Liver (tissue), 8 donors: ENCODE measurements at regions not wholly inside any gene's neighbourhood (a gene's known extent, or its start where the extent isn't known, plus 50 kb on each side); places are given as distances from the start of the nearest gene placed in this dataset.

ENCODE experiments used
- DNase-seq: peaks from one replicate; pipeline ENCODE4 v3.0.0-alpha.2; 2017; ENCODE audit warnings: low spot score
- H3K27ac ChIP-seq, 2 donors: one replicate each; pipeline ENCODE4 v1.7.0; 2013; ENCODE audit warnings: inconsistent platforms in 2 of 2, low read length in 2 of 2, control low read depth in 1 of 2, low read depth in 1 of 2, mild to moderate bottlenecking in 1 of 2
- H3K27me3 ChIP-seq, 4 donors: one replicate each; pipeline versions ENCODE4 v1.6.1 to v1.7.0; 2013; ENCODE audit warnings: low read length in 3 of 4, inconsistent platforms in 1 of 4, mild to moderate bottlenecking in 1 of 4, moderate library complexity in 1 of 4; ENCODE audit not compliant: control insufficient read depth in 4 of 4, insufficient read depth in 4 of 4
- H3K36me3 ChIP-seq, 4 donors: one replicate each; pipeline versions ENCODE4 v1.6.1 to v1.7.0; 2013; ENCODE audit warnings: low read length in 3 of 4, mild to moderate bottlenecking in 3 of 4, low read depth in 1 of 4, moderate library complexity in 1 of 4; ENCODE audit not compliant: control insufficient read depth in 4 of 4, insufficient read depth in 3 of 4
- H3K4me1 ChIP-seq, 4 donors: one replicate each; pipeline versions ENCODE4 v1.6.1 to v1.7.0; 2013; ENCODE audit warnings: low read length in 3 of 4, mild to moderate bottlenecking in 3 of 4, moderate library complexity in 1 of 4; ENCODE audit not compliant: control insufficient read depth in 4 of 4, insufficient read depth in 4 of 4
- H3K4me3 ChIP-seq, 3 donors: one replicate each; pipeline versions ENCODE4 v1.6.1 to v1.7.0; 2013; ENCODE audit warnings: low read length in 3 of 3, control low read depth in 1 of 3, low read depth in 1 of 3, mild to moderate bottlenecking in 1 of 3
- H3K9ac ChIP-seq, 2 donors: one replicate each; pipeline ENCODE4 v1.7.0; 2013; ENCODE audit warnings: low read length in 2 of 2, mild to moderate bottlenecking in 2 of 2, moderate library complexity in 2 of 2, control low read depth in 1 of 2, low read depth in 1 of 2
- H3K9me3 ChIP-seq, 4 donors: one replicate each; pipeline versions ENCODE4 v1.6.1 to v1.7.0; 2013; ENCODE audit warnings: low read length in 3 of 4; ENCODE audit not compliant: control insufficient read depth in 4 of 4
- EGR1 ChIP-seq, 2 donors: IDR thresholded peaks; 2 replicates each; pipeline ENCODE4 v1.6.1; 2016 to 2018; ENCODE audit warnings: antibody characterized with exemption in 2 of 2, low read depth in 2 of 2
- FOXA1 ChIP-seq: IDR thresholded peaks from 2 replicates; pipeline ENCODE4 v1.6.1; 2016; ENCODE audit warnings: antibody characterized with exemption
- FOXA2 ChIP-seq: IDR thresholded peaks from 2 replicates; pipeline ENCODE4 v1.6.1; 2016; ENCODE audit warnings: antibody characterized with exemption
- GABPA ChIP-seq, 2 donors: IDR thresholded peaks in 1 of 2; conservative IDR thresholded peaks in 1 of 2; 2 replicates each; pipeline ENCODE4 v1.6.1; 2016; ENCODE audit warnings: antibody characterized with exemption in 2 of 2, mild to moderate bottlenecking in 1 of 2, moderate library complexity in 1 of 2
- HNF4A ChIP-seq, 2 donors: conservative IDR thresholded peaks; 2 replicates each; pipeline ENCODE4 v1.6.1; 2016; ENCODE audit warnings: antibody characterized with exemption in 2 of 2, mild to moderate bottlenecking in 2 of 2
- HNF4G ChIP-seq: IDR thresholded peaks from 2 replicates; pipeline ENCODE4 v1.6.1; 2016; ENCODE audit warnings: antibody characterized with exemption
- JUND ChIP-seq, 2 donors: IDR thresholded peaks; 2 replicates each; pipeline ENCODE4 v1.6.1; 2016; ENCODE audit warnings: antibody characterized with exemption in 2 of 2
- NR2F2 ChIP-seq: IDR thresholded peaks from 2 replicates; pipeline ENCODE4 v1.6.1; 2016; ENCODE audit warnings: antibody characterized with exemption
- RAD21 ChIP-seq, 2 donors: IDR thresholded peaks; 2 replicates each; pipeline ENCODE4 v1.6.1; 2016; ENCODE audit warnings: antibody characterized with exemption in 2 of 2, mild to moderate bottlenecking in 2 of 2
- RXRA ChIP-seq, 2 donors: IDR thresholded peaks; 2 replicates each; pipeline ENCODE4 v1.6.1; 2017 to 2018; ENCODE audit warnings: antibody characterized with exemption in 2 of 2, mild to moderate bottlenecking in 1 of 2
- SP1 ChIP-seq: IDR thresholded peaks from 2 replicates; pipeline ENCODE4 v1.6.1; 2018; ENCODE audit warnings: antibody characterized with exemption, mild to moderate bottlenecking
- YY1 ChIP-seq: IDR thresholded peaks from 2 replicates; pipeline ENCODE4 v1.6.1; 2016; ENCODE audit warnings: antibody characterized with exemption, mild to moderate bottlenecking
- WGBS: extraction: QIAGEN DNeasy Blood & Tissue Kit; methylation state at CpG from one replicate; pipeline ENCODE4 v1.1.7; 2013; 5-methylcytosine and 5-hydroxymethylcytosine counted together
- TF ChIP-seq, protein P1 (sequence below): IDR thresholded peaks from 2 replicates; pipeline ENCODE4 v1.6.1; 2016; ENCODE audit warnings: antibody characterized with exemption
- TF ChIP-seq, protein P2 (sequence below): IDR thresholded peaks from 2 replicates; pipeline ENCODE4 v1.6.1; 2016; ENCODE audit warnings: antibody characterized with exemption
- TF ChIP-seq, protein P3 (sequence below): fragments of 150-350 bp; IDR thresholded peaks from 2 replicates; pipeline ENCODE4 v1.5.1; 2017; ENCODE audit warnings: improper control_type of control experiment, low read depth, low read length; ENCODE audit not compliant: missing input control
- TF ChIP-seq, protein P4 (sequence below): IDR thresholded peaks from 2 replicates; pipeline ENCODE4 v1.6.1; 2016; ENCODE audit warnings: antibody characterized with exemption
- donor health status: healthy.
- donor health status: healthy.
- donor health status: healthy.
- donor health status: healthy.
- donor health status: healthy.

DNA sequence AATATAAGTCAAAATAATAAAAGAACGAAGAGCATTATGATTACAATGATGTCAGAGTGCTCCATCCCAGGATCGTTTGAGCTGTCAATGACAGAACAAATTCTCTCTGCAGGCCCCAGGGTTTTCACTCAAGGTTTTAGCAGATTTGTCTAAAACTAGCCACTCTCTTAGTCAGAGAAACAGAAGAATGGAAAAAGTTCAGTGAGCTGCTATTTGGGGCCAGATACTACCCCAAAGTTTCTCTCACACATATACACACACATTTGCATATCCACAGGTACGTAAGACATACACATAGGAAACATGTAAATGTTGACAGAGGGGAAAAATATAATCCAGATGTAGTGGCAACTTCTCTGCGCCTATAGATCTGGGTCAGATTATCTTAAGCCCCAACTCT is 76.3 kb upstream of the SEMA6A start:
- Histone ChIP-seq H3K27ac (no peak overlapping the region), H3K9me3 (no peaks in the 10 kb centered on the region), H3K4me1 (peaks cover 0 to 1% (median 0%) of the 10 kb centered on the region in 4 donors), H3K9ac (no peak overlapping the region), H3K27me3 (peaks cover 0 to 4% (median 0%) of the 10 kb centered on the region in 4 donors), H3K4me3 (no peak overlapping the region), H3K36me3 (no peaks in the 10 kb centered on the region)
- WGBS = 87% methylated on average over 4 of the region's 4 CpGs
- no peak for DNase-seq
- no peak for TF ChIP-seq FOXA2
- no peak for TF ChIP-seq JUND (IDR thresholded peaks at IDR 0.05)
- no peak for TF ChIP-seq NR2F2
- no peak for TF ChIP-seq RXRA (IDR thresholded peaks at IDR 0.05)

DNA sequence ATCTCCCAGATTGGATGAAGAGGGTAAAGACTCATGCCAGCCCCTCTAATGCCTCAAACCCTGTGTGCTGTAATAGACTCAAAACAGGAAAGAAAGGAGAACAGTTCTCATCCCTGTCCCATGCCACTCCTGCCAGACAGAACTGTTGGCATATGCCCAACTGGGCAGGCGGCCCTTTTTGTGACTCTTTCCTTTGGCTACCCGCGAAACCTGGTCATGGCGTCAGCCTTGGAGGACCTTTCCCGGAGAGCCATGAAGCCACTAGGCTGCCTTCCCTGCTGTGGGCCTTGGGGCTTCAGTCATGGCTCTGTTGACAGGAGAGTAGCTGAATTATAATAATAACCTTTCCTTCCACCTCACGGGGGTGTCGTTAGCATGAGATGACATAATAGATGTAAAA is 75.9 kb upstream of the SEMA6A start:
- no peak overlapping the region for H3K4me3 ChIP-seq
- no peaks in the 10 kb centered on the region for H3K9me3 ChIP-seq
- H3K27me3 ChIP-seq = peaks cover 0 to 4% (median 0%) of the 10 kb centered on the region in 4 donors
- peaks cover 0 to 1% (median 0%) of the 10 kb centered on the region in 4 donors for H3K4me1 ChIP-seq
- WGBS = 94% methylated on average over 7 of the region's 7 CpGs
- H3K9ac ChIP-seq = no peak overlapping the region
- H3K36me3 ChIP-seq = no peaks in the 10 kb centered on the region
- TF ChIP-seq GABPA (IDR thresholded peaks at IDR 0.05 in 1 of 2, conservative IDR thresholded peaks at IDR 0.05 in 1 of 2) (no peak), SP1 (no peak), FOXA1 (no peak), YY1 (no peak), HNF4A (conservative IDR thresholded peaks at IDR 0.05) (no peak), HNF4G (no peak), RAD21 (IDR thresholded peaks at IDR 0.05) (no peak), EGR1 (IDR thresholded peaks at IDR 0.05; ENCODE audit: low read depth in 2 of 2) (no peak), FOXA2 (no peak)
- TF ChIP-seq, protein P1, sequence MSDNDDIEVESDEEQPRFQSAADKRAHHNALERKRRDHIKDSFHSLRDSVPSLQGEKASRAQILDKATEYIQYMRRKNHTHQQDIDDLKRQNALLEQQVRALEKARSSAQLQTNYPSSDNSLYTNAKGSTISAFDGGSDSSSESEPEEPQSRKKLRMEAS = no peak
- TF ChIP-seq, protein P2, sequence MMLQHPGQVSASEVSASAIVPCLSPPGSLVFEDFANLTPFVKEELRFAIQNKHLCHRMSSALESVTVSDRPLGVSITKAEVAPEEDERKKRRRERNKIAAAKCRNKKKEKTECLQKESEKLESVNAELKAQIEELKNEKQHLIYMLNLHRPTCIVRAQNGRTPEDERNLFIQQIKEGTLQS = no peak
- TF ChIP-seq, protein P3, sequence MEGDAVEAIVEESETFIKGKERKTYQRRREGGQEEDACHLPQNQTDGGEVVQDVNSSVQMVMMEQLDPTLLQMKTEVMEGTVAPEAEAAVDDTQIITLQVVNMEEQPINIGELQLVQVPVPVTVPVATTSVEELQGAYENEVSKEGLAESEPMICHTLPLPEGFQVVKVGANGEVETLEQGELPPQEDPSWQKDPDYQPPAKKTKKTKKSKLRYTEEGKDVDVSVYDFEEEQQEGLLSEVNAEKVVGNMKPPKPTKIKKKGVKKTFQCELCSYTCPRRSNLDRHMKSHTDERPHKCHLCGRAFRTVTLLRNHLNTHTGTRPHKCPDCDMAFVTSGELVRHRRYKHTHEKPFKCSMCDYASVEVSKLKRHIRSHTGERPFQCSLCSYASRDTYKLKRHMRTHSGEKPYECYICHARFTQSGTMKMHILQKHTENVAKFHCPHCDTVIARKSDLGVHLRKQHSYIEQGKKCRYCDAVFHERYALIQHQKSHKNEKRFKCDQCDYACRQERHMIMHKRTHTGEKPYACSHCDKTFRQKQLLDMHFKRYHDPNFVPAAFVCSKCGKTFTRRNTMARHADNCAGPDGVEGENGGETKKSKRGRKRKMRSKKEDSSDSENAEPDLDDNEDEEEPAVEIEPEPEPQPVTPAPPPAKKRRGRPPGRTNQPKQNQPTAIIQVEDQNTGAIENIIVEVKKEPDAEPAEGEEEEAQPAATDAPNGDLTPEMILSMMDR = no peak
- TF ChIP-seq, protein P4, sequence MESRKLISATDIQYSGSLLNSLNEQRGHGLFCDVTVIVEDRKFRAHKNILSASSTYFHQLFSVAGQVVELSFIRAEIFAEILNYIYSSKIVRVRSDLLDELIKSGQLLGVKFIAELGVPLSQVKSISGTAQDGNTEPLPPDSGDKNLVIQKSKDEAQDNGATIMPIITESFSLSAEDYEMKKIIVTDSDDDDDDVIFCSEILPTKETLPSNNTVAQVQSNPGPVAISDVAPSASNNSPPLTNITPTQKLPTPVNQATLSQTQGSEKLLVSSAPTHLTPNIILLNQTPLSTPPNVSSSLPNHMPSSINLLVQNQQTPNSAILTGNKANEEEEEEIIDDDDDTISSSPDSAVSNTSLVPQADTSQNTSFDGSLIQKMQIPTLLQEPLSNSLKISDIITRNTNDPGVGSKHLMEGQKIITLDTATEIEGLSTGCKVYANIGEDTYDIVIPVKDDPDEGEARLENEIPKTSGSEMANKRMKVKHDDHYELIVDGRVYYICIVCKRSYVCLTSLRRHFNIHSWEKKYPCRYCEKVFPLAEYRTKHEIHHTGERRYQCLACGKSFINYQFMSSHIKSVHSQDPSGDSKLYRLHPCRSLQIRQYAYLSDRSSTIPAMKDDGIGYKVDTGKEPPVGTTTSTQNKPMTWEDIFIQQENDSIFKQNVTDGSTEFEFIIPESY = no peak
- DNase-seq = no peak
- H3K27ac ChIP-seq = no peak overlapping the region
